HG03432 (cell line): ENCODE measurements at regions not wholly inside any gene's neighbourhood (a gene's known extent, or its start where the extent isn't known, plus 50 kb on each side); places are given as distances from the start of the nearest gene placed in this dataset.
"Not testable (repeated sequence)": the region's sequence is repeated elsewhere in the genome, so short reads cannot be mapped to it uniquely, and the experiment has no call there.

ENCODE experiments used
- ATAC-seq: cut with Tn5 transposase; IDR thresholded peaks from one replicate; pipeline ENCODE4 v1.9.1; 2021; ENCODE audit warnings: mild to moderate bottlenecking, moderate library complexity; ENCODE audit not compliant: unreplicated experiment

DNA sequence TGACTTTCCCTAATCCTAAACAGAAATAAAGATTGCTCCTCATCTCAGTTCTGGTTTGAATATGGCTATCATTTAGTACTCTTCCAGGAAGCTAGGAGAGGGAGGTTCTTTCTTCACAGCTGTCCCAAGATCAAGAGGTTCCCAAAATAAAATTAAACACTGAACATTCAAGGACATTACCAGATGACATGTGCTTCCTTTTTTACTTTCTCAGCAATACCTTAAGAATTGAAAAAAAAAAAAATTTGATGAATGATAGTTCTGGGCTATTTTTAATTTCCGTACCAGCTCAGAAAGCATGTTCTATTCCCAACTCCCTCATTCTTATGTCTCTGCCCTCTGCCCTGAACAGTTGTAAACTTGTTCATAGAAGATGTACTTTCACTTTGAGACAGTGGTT is 61.7 kb upstream of the MYL1 start:
- peak; percentile 35 for ATAC-seq

GRCh38 chr2:210370562-210370961 is 55.6 kb upstream of the MYL1 start:
- no peak for ATAC-seq

DNA sequence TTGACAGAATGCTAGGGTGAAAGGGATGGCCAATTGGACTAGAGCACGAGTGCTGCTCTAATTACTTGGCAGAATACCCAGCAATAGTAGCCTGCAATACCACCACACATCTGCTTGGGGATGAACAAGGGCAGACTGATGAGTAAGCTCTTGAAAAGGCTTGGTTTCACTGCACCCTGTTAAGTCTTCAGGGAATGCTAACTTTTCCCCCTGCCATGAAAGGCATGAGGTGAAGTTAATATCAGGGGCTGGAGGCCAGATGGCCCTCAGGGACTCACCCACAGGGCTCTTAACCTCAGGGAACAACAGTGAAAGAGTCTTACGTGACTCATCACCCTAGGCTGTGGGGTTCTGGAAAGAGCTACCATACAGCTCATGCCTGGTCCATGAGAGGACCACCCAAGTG is 51.7 kb upstream of the MYL1 start:
- ATAC-seq = peak; percentile 95

- ATAC-seq = not testable (repeated sequence)
Observed at GRCh38 chr2:210365475-210365874, 50.5 kb upstream of the MYL1 start.
